ENCODE measurements at regions not wholly inside any gene's neighbourhood (a gene's known extent, or its start where the extent isn't known, plus 50 kb on each side); places are given as distances from the start of the nearest gene placed in this dataset.
"Not testable (repeated sequence)": the region's sequence is repeated elsewhere in the genome, so short reads cannot be mapped to it uniquely, and the experiment has no call there.

- no peak for DNase-seq
Measured at GRCh38 chr2:3899536-3900155, 196.3 kb downstream of the DCDC2C start.

- no peak for DNase-seq
Measured at GRCh38 chr2:3902131-3902530, 198.8 kb downstream of the DCDC2C start.

- DNase-seq: no peak
Measured at GRCh38 chr2:3904061-3904460, 200.7 kb downstream of the DCDC2C start.

- not testable (repeated sequence) for DNase-seq
Measured at GRCh38 chr2:3908498-3908897, 205.1 kb downstream of the DCDC2C start.

GRCh38 chr2:3911882-3912455, 208.6 kb downstream of the DCDC2C start:
- no peak for DNase-seq

DNA sequence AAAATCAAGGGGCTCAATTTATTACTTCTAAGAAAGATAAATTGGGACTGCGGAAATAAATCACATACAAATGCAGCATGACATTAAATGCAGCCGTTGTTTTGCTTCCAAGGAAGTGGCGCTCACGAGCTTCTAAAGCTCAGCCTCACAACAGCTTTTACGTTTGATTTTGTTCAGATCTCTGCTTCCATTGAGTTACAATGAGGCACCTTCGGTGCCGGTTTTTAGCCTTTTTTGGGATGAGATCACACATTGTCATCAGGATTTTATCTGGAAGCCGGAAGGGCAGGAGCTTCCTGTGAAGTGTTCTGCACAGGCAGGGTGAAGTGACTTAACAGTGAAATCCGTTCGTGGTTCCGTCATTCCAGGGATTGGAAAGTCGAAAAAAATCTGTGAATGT, 209.8 kb downstream of the DCDC2C start:
- no peak for DNase-seq

- no peak for DNase-seq
Measured at GRCh38 chr2:3914241-3914640, 210.9 kb downstream of the DCDC2C start.

DNA sequence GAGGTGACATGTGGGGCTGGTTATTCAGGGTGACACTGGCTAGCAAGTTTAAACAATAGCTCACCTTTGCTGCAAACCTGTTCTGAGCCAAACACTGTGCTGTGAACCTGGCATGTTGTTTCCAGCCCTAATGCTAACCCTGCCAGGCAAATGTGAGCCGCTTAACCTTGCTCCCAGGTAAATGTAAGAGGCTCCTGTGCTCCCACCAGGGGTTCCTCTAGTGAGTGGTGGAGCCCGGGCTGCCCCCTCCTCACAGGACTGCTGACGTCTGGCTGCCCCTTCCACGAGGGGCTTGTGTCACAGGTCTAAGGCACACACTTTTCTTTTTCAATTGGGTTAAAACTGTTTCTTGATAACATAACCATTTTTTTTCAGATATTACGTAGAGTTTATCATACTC, 223.7 kb downstream of the DCDC2C start:
- no peak for DNase-seq

- DNase-seq: no peak
Measured at GRCh38 chr2:3929374-3929773, 226.0 kb downstream of the DCDC2C start.

- DNase-seq: no peak
Measured at GRCh38 chr2:3930246-3930645, 226.9 kb downstream of the DCDC2C start.

GRCh38 chr2:3940661-3941060, 237.3 kb downstream of the DCDC2C start:
- no peak for DNase-seq

DNA sequence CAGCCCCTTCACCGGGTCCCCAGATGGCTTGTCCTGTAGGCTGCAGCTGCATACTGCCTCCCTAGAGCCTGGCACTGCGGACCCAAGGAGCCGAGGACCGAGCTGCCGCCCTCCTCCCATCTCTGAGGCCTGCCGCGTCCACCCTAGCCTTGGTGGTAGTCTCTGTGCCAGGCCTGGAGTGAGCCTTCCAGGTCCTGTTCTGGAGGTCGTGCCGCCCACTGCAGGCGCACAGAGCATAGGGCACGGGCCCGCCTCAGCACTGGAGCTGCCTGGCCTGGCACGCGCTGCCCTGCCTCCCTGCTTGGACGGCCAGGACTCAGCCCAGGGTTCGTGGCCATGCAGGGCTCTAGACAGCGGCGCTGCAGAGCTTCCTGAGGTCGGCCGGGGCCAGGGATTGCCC, 239.5 kb downstream of the DCDC2C start:
- DNase-seq: no peak

GRCh38 chr2:3944071-3944470, 240.7 kb downstream of the DCDC2C start:
- DNase-seq: no peak

DNA sequence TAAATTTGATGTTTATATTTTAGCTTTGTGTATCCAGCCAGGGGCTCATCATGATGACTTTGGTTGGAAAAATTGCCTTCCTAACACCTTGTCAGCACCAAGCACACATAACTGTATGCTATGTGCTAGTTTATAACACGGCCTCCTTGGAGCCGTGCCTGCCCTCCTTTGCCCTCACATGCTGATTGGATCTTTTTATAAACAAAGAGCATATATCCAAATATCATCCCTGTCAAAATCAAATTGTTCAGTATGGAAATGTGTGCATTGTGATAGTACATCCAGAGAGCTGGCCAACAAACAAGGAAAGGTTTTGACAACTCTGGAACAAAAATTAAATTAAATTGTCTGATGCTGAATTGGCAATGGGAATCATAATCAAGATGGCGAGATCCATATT, 241.5 kb downstream of the DCDC2C start:
- DNase-seq: no peak

GRCh38 chr2:3948191-3948590, 244.8 kb downstream of the DCDC2C start:
- DNase-seq: no peak

DNA sequence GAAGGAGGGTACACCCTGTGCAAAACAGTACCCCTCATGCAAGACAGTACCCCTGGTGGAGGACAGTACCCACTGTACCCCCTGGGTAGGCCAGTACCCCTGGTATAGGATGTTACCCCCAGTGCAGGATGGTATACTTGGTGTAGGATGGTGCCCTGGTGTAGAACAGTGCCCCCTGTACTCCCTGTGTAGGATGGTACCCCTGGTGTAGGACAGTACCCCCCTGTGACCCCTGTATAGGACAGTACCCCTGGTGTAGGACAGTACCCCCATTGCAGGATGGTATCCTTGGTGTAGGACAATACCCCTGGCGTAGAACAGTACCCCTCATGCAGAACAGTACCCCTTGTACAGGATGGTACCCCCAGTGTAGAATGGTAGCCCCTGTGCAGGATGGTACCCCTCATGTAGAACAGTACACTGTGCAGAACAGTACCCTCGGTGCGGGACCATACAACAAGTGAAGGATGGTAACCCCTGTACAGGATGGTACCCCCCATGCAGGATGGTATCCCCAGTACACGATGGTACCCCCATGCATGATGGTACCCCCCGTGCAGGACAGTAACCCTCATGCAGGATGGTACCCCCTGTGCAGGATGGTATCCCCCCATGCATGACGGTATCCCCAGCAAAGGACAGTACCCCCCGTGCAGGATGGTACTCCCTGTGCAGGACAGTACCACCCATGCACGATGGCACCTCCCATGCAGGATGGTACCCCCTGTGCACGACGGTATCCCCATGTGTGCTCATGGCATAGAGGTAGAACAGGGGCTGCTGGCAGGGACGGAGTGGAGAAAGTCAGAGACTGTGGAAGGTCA, 248.0 kb downstream of the DCDC2C start:
- DNase-seq: no peak

- no peak for DNase-seq
Measured at GRCh38 chr2:3952866-3953516, 249.6 kb downstream of the DCDC2C start.

- DNase-seq: no peak
Measured at GRCh38 chr2:3954261-3954660, 250.9 kb downstream of the DCDC2C start.

GRCh38 chr2:3956406-3956805, 253.0 kb downstream of the DCDC2C start:
- DNase-seq: no peak

DNA sequence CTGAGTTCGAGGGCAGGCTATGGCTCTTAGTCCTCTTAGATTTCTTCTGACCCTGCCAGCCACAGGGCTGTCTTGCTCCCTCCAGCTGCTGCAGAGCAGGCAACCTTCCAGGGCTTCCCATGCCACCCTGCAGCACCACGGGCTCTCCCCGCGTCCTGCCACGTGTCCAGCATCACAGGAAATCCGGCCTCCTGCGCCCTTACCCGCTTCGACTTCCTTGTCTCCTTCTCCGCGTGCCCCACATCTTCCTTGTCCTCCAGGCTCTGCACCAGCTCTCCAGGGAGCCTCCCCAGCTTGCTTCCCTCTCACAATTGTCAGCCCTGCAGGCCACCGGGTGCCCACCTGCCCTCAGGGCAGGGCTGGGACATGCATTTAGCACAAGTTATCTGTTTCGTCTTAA, 253.5 kb downstream of the DCDC2C start:
- DNase-seq: no peak

DNA sequence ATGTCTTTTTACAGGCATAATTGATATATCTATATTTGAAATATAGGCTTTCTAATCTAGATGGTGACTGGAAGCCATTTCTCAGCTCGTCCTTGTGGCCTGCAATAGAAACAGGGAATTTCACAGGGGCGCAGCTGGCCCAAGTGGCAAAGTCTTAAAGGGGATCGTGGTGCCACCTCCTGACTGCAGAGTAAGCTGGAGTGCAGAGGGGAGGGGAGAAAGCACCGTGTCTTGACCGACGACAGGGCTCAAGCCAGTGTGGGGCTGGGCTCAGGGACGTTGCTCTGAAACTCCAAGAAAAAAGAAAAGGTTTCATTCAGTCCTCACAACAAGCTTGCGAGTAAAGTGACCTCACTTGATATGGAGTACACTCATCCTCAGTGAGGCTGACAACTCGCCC, 255.1 kb downstream of the DCDC2C start:
- DNase-seq: no peak

DNA sequence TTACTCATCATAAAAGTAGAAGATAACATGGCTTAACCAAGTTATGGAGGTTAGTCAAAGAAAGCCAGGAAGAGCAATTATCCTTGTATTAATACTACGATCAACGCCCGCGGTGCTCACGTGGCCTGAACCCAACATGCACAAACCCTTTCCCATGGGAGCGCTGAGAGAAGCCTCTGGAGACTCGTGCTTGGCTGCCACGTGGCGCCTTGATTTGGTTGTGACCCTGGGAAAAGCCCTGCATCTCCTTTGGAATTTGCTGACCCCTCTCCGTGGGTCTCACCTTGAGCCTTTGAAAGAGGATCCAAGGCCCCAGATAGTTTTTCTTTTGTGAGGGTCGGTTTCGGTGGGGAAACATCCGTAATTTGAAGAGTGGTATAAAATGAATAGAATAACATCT, 255.6 kb downstream of the DCDC2C start:
- DNase-seq: no peak

DNA sequence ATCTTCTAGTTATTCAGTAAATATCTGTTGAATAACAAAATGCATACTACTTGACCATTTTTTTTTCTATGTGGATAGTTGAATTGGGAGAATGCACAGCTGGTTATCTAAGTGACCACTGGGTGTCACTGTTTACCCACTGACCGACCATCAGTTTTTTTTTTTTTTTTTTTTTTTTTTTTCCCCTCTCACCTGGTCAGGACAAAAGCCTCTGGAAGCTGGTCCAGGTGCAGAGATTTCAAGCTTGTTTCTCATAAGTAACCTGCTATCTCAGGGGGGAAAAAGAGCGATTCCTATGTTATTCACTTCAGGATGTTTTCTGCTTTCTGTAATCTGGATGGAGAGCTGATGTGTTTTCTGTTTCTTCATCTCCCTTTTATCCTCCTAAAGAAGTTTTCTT, 256.0 kb downstream of the DCDC2C start:
- DNase-seq: no peak

GRCh38 chr2:3960106-3960505, 256.7 kb downstream of the DCDC2C start:
- DNase-seq: no peak

Measured in stimulated activated CD4-positive, alpha-beta T cell treated with anti-CD3 and anti-CD28 coated beads, Interleukin-2, amount 100 ng/mL, for 24 hours (primary cell).